HG02884 (cell line): ENCODE measurements at regions not wholly inside any gene's neighbourhood (a gene's known extent, or its start where the extent isn't known, plus 50 kb on each side); places are given as distances from the start of the nearest gene placed in this dataset.
"Not testable (repeated sequence)": the region's sequence is repeated elsewhere in the genome, so short reads cannot be mapped to it uniquely, and the experiment has no call there.

Experiments used
- ATAC-seq: cut with Tn5 transposase; IDR thresholded peaks from one replicate; pipeline ENCODE4 v1.9.1; 2021; ENCODE audit warnings: mild to moderate bottlenecking, moderate library complexity; ENCODE audit not compliant: unreplicated experiment

GRCh38 chr6:121634586-121634985 is 199.1 kb downstream of the GJA1 start:
- not testable (repeated sequence) for ATAC-seq

- ATAC-seq, result no peak
Observed at GRCh38 chr6:121635355-121635754, 199.9 kb downstream of the GJA1 start.

GRCh38 chr6:121636217-121636616 is 200.8 kb downstream of the GJA1 start:
- not testable (repeated sequence) for ATAC-seq

- no peak for ATAC-seq
Observed at GRCh38 chr6:121639021-121639420, 203.6 kb downstream of the GJA1 start.

GRCh38 chr6:121641158-121641557 is 205.7 kb downstream of the GJA1 start:
- ATAC-seq, result no peak

GRCh38 chr6:121645100-121645745 is 209.8 kb downstream of the GJA1 start:
- ATAC-seq, result no peak

- no peak for ATAC-seq
Observed at GRCh38 chr6:121647905-121648304, 212.5 kb downstream of the GJA1 start.

- ATAC-seq, result no peak
Observed at GRCh38 chr6:121649951-121650350, 214.5 kb downstream of the GJA1 start.

- no peak for ATAC-seq
Observed at GRCh38 chr6:121651420-121651819, 216.0 kb downstream of the GJA1 start.

- ATAC-seq, result no peak
Observed at GRCh38 chr6:121652223-121652622, 216.8 kb downstream of the GJA1 start.

- ATAC-seq, result no peak
Observed at GRCh38 chr6:121652726-121653623, 217.5 kb downstream of the GJA1 start.

GRCh38 chr6:121653624-121654008 is 218.2 kb downstream of the GJA1 start:
- ATAC-seq, result no peak

- no peak for ATAC-seq
Observed at GRCh38 chr6:121657972-121658371, 222.5 kb downstream of the GJA1 start.

- no peak for ATAC-seq
Observed at GRCh38 chr6:121660277-121660676, 224.8 kb downstream of the GJA1 start.

- no peak for ATAC-seq
Observed at GRCh38 chr6:121663292-121663810, 227.9 kb downstream of the GJA1 start.

GRCh38 chr6:121664158-121664557 is 228.7 kb downstream of the GJA1 start:
- ATAC-seq, result no peak

- ATAC-seq, result no peak
Observed at GRCh38 chr6:121666814-121667213, 231.4 kb downstream of the GJA1 start.

GRCh38 chr6:121668259-121668658 is 232.8 kb downstream of the GJA1 start:
- no peak for ATAC-seq

- no peak for ATAC-seq
Observed at GRCh38 chr6:121670511-121670910, 235.1 kb downstream of the GJA1 start.

GRCh38 chr6:121677571-121677970 is 242.1 kb downstream of the GJA1 start:
- ATAC-seq, result no peak

GRCh38 chr6:121678245-121678644 is 242.8 kb downstream of the GJA1 start:
- no peak for ATAC-seq

GRCh38 chr6:121680058-121680457 is 244.6 kb downstream of the GJA1 start:
- no peak for ATAC-seq
